Vagina (tissue), 2 donors: ENCODE measurements at regions not wholly inside any gene's neighbourhood (a gene's known extent, or its start where the extent isn't known, plus 50 kb on each side); places are given as distances from the start of the nearest gene placed in this dataset.

ENCODE experiments used
- POLR2A ChIP-seq, 2 donors: fragments of 450-650 bp; IDR thresholded peaks; one replicate each; pipeline ENCODE4 v1.6.1; 2017; ENCODE audit warnings: antibody characterized with exemption in 2 of 2, mild to moderate bottlenecking in 2 of 2, moderate library complexity in 2 of 2
- POLR2AphosphoS5 ChIP-seq, 2 donors: sonication (generic); formaldehyde crosslinking; IDR thresholded peaks; one replicate each; pipeline ENCODE4 v1.9.0; 2017; ENCODE audit warnings: antibody characterized with exemption in 2 of 2, mild to moderate bottlenecking in 2 of 2, low read depth in 1 of 2; ENCODE audit not compliant: insufficient read depth in 1 of 2
- TF ChIP-seq, protein P1 (sequence below), 3 experiments: fragments of 450-650 bp in 2 of 3; fragments of 200-600 bp in 1 of 3; sonication (generic) in 1 of 3; IDR thresholded peaks; one replicate each; pipeline ENCODE4 v1.5.1; 2017 to 2019; ENCODE audit warnings: antibody characterized with exemption in 3 of 3, mild to moderate bottlenecking in 2 of 3, moderate library complexity in 2 of 3

DNA sequence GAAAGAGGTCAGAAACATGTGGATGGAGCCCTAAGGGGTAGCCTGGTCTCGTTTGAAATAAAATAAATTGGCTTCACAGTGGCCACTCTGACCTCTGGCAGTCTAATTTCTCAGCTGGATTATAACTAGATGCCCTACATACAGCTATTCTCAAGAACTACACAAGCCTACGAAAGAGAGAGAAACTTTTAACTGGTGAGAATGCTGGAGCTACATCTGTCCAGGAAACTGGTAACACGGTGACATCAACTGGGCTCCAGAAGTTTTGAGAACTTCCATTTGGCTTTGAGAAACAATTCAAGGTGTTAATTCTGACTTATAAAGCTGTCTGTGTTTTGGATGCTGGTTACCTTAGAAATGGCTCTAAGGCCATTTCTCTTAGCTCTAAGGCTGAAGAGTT is 187.3 kb upstream of the TENT5A start:
- TF ChIP-seq, protein P1, sequence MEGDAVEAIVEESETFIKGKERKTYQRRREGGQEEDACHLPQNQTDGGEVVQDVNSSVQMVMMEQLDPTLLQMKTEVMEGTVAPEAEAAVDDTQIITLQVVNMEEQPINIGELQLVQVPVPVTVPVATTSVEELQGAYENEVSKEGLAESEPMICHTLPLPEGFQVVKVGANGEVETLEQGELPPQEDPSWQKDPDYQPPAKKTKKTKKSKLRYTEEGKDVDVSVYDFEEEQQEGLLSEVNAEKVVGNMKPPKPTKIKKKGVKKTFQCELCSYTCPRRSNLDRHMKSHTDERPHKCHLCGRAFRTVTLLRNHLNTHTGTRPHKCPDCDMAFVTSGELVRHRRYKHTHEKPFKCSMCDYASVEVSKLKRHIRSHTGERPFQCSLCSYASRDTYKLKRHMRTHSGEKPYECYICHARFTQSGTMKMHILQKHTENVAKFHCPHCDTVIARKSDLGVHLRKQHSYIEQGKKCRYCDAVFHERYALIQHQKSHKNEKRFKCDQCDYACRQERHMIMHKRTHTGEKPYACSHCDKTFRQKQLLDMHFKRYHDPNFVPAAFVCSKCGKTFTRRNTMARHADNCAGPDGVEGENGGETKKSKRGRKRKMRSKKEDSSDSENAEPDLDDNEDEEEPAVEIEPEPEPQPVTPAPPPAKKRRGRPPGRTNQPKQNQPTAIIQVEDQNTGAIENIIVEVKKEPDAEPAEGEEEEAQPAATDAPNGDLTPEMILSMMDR (IDR thresholded peaks at IDR 0.05), result no peak
- TF ChIP-seq POLR2A (IDR thresholded peaks at IDR 0.05) (no peak), POLR2AphosphoS5 (IDR thresholded peaks at IDR 0.05; ENCODE audit: insufficient read depth in 1 of 2, low read depth in 1 of 2) (no peak)
